ENCODE measurements at regions not wholly inside any gene's neighbourhood (a gene's known extent, or its start where the extent isn't known, plus 50 kb on each side); places are given as distances from the start of the nearest gene placed in this dataset.

GRCh38 chr3:69568458-69568857 lies 170.8 kb upstream of the MITF start:
- TF ChIP-seq, protein P1, sequence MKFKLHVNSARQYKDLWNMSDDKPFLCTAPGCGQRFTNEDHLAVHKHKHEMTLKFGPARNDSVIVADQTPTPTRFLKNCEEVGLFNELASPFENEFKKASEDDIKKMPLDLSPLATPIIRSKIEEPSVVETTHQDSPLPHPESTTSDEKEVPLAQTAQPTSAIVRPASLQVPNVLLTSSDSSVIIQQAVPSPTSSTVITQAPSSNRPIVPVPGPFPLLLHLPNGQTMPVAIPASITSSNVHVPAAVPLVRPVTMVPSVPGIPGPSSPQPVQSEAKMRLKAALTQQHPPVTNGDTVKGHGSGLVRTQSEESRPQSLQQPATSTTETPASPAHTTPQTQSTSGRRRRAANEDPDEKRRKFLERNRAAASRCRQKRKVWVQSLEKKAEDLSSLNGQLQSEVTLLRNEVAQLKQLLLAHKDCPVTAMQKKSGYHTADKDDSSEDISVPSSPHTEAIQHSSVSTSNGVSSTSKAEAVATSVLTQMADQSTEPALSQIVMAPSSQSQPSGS (CRISPR knock-in tag; IDR thresholded peaks at IDR 0.05; ENCODE audit: borderline replicate concordance, low read depth) = no peak
- TF ChIP-seq TP53 (CRISPR knock-in tag; IDR thresholded peaks at IDR 0.05) (no peak), JUN (CRISPR knock-in tag; IDR thresholded peaks at IDR 0.05) (no peak), ZNF138 (CRISPR knock-in tag; conservative IDR thresholded peaks at IDR 0.05) (no peak), CBFB (CRISPR knock-in tag; IDR thresholded peaks at IDR 0.05; ENCODE audit: low read depth) (no peak), PRDM15 (CRISPR knock-in tag; IDR thresholded peaks at IDR 0.05) (no peak), PRRX2 (CRISPR knock-in tag; IDR thresholded peaks at IDR 0.05) (no peak), FOXK1 (CRISPR knock-in tag; IDR thresholded peaks at IDR 0.05) (no peak), ZBTB21 (CRISPR knock-in tag; IDR thresholded peaks at IDR 0.05; ENCODE audit: borderline replicate concordance) (no peak)
- TF ChIP-seq, protein P2, sequence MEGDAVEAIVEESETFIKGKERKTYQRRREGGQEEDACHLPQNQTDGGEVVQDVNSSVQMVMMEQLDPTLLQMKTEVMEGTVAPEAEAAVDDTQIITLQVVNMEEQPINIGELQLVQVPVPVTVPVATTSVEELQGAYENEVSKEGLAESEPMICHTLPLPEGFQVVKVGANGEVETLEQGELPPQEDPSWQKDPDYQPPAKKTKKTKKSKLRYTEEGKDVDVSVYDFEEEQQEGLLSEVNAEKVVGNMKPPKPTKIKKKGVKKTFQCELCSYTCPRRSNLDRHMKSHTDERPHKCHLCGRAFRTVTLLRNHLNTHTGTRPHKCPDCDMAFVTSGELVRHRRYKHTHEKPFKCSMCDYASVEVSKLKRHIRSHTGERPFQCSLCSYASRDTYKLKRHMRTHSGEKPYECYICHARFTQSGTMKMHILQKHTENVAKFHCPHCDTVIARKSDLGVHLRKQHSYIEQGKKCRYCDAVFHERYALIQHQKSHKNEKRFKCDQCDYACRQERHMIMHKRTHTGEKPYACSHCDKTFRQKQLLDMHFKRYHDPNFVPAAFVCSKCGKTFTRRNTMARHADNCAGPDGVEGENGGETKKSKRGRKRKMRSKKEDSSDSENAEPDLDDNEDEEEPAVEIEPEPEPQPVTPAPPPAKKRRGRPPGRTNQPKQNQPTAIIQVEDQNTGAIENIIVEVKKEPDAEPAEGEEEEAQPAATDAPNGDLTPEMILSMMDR (IDR thresholded peaks at IDR 0.05) = no peak
- TF ChIP-seq, protein P3, sequence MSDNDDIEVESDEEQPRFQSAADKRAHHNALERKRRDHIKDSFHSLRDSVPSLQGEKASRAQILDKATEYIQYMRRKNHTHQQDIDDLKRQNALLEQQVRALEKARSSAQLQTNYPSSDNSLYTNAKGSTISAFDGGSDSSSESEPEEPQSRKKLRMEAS (CRISPR knock-in tag; IDR thresholded peaks at IDR 0.05) = no peak
- TF ChIP-seq, protein P4, sequence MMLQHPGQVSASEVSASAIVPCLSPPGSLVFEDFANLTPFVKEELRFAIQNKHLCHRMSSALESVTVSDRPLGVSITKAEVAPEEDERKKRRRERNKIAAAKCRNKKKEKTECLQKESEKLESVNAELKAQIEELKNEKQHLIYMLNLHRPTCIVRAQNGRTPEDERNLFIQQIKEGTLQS (CRISPR knock-in tag; conservative IDR thresholded peaks at IDR 0.05) = no peak

Data from WTC11 (cell line).